GM12874 (cell line): ENCODE measurements at regions not wholly inside any gene's neighbourhood (a gene's known extent, or its start where the extent isn't known, plus 50 kb on each side); places are given as distances from the start of the nearest gene placed in this dataset.

ENCODE experiments used
- TF ChIP-seq, protein P1 (sequence below): IDR thresholded peaks from 2 replicates; pipeline ENCODE4 v1.5.1; 2011; ENCODE audit warnings: low read depth, mild to moderate bottlenecking, control low read depth, low read length, moderate library complexity; ENCODE audit not compliant: insufficient read depth

DNA sequence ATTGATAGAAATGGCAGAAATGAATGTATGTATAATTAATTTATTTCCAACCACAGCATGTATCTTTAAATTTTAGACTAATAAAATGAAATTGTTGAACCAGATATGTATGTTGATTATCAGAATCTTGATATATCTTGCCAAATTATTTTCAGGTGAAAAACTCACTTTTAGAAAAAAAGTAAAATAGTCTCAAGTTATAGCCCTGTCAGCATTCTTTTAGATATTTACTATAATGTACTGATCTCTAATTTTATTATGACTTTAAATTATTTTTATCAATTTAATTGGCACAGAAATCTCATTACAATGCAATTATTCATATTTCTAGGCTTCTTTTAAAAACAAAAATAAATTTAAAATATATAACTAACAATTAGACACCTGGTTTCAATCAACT is 1990.4 kb upstream of the CDH6 start:
- TF ChIP-seq, protein P1, sequence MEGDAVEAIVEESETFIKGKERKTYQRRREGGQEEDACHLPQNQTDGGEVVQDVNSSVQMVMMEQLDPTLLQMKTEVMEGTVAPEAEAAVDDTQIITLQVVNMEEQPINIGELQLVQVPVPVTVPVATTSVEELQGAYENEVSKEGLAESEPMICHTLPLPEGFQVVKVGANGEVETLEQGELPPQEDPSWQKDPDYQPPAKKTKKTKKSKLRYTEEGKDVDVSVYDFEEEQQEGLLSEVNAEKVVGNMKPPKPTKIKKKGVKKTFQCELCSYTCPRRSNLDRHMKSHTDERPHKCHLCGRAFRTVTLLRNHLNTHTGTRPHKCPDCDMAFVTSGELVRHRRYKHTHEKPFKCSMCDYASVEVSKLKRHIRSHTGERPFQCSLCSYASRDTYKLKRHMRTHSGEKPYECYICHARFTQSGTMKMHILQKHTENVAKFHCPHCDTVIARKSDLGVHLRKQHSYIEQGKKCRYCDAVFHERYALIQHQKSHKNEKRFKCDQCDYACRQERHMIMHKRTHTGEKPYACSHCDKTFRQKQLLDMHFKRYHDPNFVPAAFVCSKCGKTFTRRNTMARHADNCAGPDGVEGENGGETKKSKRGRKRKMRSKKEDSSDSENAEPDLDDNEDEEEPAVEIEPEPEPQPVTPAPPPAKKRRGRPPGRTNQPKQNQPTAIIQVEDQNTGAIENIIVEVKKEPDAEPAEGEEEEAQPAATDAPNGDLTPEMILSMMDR, result no peak

DNA sequence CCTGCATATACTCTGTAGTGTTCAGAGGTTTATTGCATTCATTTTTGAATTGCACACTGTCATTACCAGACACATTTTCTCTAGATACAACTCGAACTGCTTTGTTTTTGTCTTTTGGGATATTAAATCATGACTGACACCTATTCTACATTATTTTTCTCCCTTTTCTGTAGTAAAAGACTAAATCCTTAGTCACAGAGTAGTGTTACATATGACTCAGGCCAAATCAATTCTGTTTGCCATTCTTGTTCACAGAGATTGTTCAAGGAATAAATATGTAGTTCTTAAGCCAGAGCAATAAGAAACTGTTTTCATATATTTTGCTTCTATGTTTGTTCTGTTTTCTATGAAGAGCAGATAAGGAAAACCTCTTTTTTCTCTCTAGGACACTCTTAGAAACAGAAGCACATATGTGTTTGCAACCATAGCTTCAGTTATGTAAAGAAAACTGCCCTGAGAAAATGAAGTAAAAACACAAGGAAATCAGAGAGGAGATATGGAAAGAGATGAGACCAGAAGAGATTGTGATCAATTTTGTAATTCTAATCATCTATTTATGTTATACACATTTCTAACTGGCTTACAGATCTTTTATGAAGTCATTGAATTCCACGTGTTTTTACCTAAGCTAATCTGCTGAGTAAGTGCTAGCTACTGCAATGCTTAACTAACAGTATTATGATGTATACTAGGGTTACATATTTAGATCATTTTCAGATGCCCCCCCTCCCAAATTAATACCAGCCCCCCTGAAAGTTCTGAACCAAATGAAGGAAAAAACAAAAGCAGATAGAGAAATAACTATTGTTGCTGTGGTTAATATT is 1995.6 kb upstream of the CDH6 start:
- TF ChIP-seq, protein P1, result no peak

DNA sequence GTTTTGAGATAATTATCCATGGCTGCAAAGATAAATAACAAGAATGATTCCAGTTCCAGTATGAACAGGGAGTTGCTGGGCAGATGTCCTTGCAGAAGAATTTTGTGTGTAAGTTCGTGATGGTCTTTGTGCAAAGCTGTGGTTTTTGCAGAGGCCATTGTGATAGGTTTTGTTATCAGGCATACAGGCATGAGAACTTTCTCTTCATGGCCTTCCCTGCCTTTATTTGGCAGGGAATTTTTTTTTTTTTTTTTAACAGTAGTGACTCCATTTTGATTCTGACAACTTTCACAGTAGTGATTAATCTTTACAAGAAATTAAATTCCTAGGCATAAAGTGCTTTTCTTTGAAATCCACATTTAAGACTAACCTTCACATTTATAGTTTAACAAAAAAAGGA is 1999.5 kb upstream of the CDH6 start:
- TF ChIP-seq, protein P1, result no peak

DNA sequence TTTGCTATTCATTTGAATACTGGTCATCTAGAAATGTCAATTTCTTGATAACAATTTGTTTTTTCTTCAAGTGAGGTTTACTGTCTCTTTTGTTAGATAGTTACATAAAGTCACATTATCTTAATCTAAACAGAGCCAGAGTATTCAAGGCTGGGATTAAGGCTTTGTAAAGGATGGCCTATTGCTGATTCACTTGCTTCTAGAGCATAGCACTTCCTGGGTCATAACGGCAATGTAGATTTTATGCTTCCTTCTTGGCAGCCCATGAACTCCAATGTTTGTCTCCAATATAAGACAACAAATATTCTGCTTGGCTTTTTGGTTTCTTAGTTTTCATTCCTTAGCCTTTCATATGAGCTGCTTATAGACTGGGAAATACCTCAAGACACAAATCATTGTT is 2007.9 kb upstream of the CDH6 start:
- TF ChIP-seq, protein P1, result no peak

DNA sequence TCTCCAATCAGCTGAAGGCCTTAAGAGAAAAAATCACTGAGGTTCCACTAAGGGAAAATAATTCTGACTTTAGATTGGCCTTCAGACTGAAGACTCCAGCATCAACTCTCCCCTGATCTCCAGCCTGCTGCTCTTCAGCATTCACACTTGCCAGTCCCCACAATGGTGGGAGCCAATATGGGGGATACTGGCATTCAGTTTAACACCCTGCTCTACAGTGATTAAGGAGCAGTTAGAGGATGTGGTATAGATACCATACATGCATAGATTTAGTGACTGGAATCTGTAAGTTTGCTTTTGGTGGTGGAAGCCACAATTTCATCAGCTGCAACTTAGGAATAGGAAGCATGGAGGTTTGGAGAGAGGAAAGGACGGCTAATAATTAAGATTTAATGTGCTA is 2017.7 kb upstream of the CDH6 start:
- TF ChIP-seq, protein P1, result no peak

DNA sequence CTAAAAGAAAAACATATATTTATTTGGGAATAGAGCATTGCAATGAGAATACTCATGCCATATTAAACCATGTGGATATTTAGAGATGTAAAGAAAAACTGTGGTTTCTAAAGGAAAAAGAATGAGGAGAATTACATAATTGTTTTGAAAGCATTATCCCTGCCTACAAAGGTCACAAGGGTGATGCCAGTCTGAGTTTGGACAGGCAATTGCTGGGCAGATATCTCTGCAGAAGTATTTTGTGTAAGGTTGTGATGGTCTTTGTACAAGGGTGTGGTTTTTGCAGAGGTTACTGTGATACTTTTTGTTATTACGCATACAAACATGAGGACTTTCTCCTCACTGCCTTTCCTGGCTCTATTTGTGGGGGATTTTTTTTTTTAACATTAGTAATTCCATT is 2022.9 kb upstream of the CDH6 start:
- TF ChIP-seq, protein P1, result no peak

DNA sequence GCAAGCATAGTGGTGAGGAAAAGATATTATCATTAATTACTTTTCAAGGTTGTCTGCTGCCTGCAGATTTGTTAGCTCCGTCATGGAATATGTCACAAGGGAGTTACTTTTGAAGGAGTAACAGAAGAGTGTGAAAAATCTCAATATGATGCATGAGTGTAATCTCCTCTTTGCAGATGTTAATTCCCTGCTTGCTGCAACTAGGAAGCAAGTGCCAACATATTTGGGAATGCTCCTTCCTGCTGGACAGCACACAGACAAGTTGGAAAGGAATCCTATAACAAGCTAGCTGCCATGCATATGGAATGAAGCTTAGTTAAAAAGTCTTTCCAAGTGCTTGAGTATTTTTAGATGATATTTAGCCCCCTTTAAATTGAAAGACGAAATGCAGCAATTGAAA is 2023.6 kb upstream of the CDH6 start:
- TF ChIP-seq, protein P1, result no peak
